Activated B cell treated with CpG ODN at 0.5 μM for 24 hours (primary cell): ENCODE measurements at regions not wholly inside any gene's neighbourhood (a gene's known extent, or its start where the extent isn't known, plus 50 kb on each side); places are given as distances from the start of the nearest gene placed in this dataset.

Experiments
- ATAC-seq: fragments of 200-7000 bp; cut with Tn5 transposase; one replicate; pipeline ENCODE4 v1.10.0; 2021; ENCODE audit warnings: low read depth, mild to moderate bottlenecking, moderate library complexity
- CTCF ChIA-PET: fragments of 350-600 bp; sonication (Branson Sonifier 250); formaldehyde crosslinking; loops from one replicate; lab custom pipeline; 2021; ENCODE audit warnings: antibody characterized with exemption; lab: Charles Lee
- POLR2A ChIA-PET: fragments of 350-600 bp; sonication (Branson Sonifier 250); formaldehyde crosslinking; loops from one replicate; lab custom pipeline; 2021; ENCODE audit warnings: antibody characterized with exemption; lab: Charles Lee
- DNase-seq: peaks from one replicate; pipeline ENCODE4 v3.0.0; 2022
- H3K27ac Mint-ChIP-seq: one replicate; pipeline ENCODE4 v1.8.0; 2020; ENCODE audit warnings: mixed read lengths
- H3K27me3 Mint-ChIP-seq: one replicate; pipeline ENCODE4 v1.8.0; 2021; ENCODE audit warnings: mixed read lengths
- H3K36me3 Mint-ChIP-seq: one replicate; pipeline ENCODE4 v1.8.0; 2021; ENCODE audit warnings: low read depth, mixed read lengths
- H3K4me1 Mint-ChIP-seq: one replicate; pipeline ENCODE4 v1.8.0; 2021; ENCODE audit warnings: mixed read lengths
- H3K4me3 Mint-ChIP-seq: one replicate; pipeline ENCODE4 v1.8.0; 2020; ENCODE audit warnings: mild to moderate bottlenecking, mixed read lengths
- H3K9me3 Mint-ChIP-seq: one replicate; pipeline ENCODE4 v1.8.0; 2020; ENCODE audit warnings: mixed read lengths
- CTCF ChIP-seq: fragments of 200-600 bp; IDR thresholded peaks from one replicate; pipeline ENCODE4 v1.8.0; 2022; ENCODE audit warnings: antibody characterized with exemption, mild to moderate bottlenecking
- intact Hi-C: fragments of 100-400 bp; cut with micrococcal nuclease; formaldehyde crosslinking; loops from one replicate; pipeline ENCODE4 v1.15.1; 2024

- H3K27me3 Mint-ChIP-seq = peaks cover 4% of the 10 kb centered on the region
- H3K9me3 Mint-ChIP-seq = peaks cover 2% of the 10 kb centered on the region
- DNase-seq = no peak
- no peak for TF ChIP-seq CTCF
- no peak overlapping the region for H3K27ac Mint-ChIP-seq
- intact Hi-C loops = no loop called here
- H3K4me3 Mint-ChIP-seq = no peak overlapping the region
- H3K4me1 Mint-ChIP-seq = no peaks in the 10 kb centered on the region
- CTCF ChIA-PET = no interaction called here
- H3K36me3 Mint-ChIP-seq = no peaks in the 10 kb centered on the region
- ATAC-seq = no peak
- POLR2A ChIA-PET = no interaction called here
Observed at GRCh38 chr16:9363520-9363919, 272.1 kb downstream of the HAPSTR1 start.

GRCh38 chr16:9364721-9365369, 273.4 kb downstream of the HAPSTR1 start:
- Mint-ChIP-seq H3K27ac (no peak overlapping the region), H3K36me3 (no peaks in the 10 kb centered on the region), H3K9me3 (peaks cover 2% of the 10 kb centered on the region), H3K4me3 (no peak overlapping the region), H3K27me3 (peaks cover 2% of the 10 kb centered on the region), H3K4me1 (no peaks in the 10 kb centered on the region)
- ATAC-seq = no peak
- POLR2A ChIA-PET = no interaction called here
- DNase-seq = no peak
- CTCF ChIA-PET = no interaction called here
- intact Hi-C loops = no loop called here
- no peak for TF ChIP-seq CTCF

GRCh38 chr16:9365370-9365728, 273.9 kb downstream of the HAPSTR1 start:
- DNase-seq (no peak), ATAC-seq (no peak)
- ChIA-PET CTCF (no interaction called here), POLR2A (no interaction called here)
- no peaks in the 10 kb centered on the region for H3K36me3 Mint-ChIP-seq
- no peak overlapping the region for H3K4me3 Mint-ChIP-seq
- peaks cover 2% of the 10 kb centered on the region for H3K9me3 Mint-ChIP-seq
- TF ChIP-seq CTCF = no peak
- intact Hi-C loops = no loop called here
- H3K27me3 Mint-ChIP-seq = peaks cover 2% of the 10 kb centered on the region
- no peaks in the 10 kb centered on the region for H3K4me1 Mint-ChIP-seq
- no peak overlapping the region for H3K27ac Mint-ChIP-seq

- Mint-ChIP-seq H3K27ac (no peak overlapping the region), H3K36me3 (no peaks in the 10 kb centered on the region), H3K27me3 (peaks cover 2% of the 10 kb centered on the region), H3K4me1 (no peaks in the 10 kb centered on the region), H3K9me3 (peaks cover 2% of the 10 kb centered on the region), H3K4me3 (no peak overlapping the region)
- DNase-seq (no peak), ATAC-seq (no peak)
- ChIA-PET CTCF (no interaction called here), POLR2A (no interaction called here)
- intact Hi-C loops = no loop called here
- TF ChIP-seq CTCF = no peak
Observed at GRCh38 chr16:9366048-9366969, 274.9 kb downstream of the HAPSTR1 start.

- no peaks in the 10 kb centered on the region for H3K4me1 Mint-ChIP-seq
- intact Hi-C loops = no loop called here
- H3K4me3 Mint-ChIP-seq = no peak overlapping the region
Observed at GRCh38 chr16:9370061-9370491, 278.6 kb downstream of the HAPSTR1 start.

More at GRCh38 chr16:9370061-9370491, 278.6 kb downstream of the HAPSTR1 start:
- TF ChIP-seq CTCF = no peak
- H3K9me3 Mint-ChIP-seq = peaks cover 2% of the 10 kb centered on the region
- H3K27me3 Mint-ChIP-seq = peaks cover 2% of the 10 kb centered on the region
- no peaks in the 10 kb centered on the region for H3K36me3 Mint-ChIP-seq
- ATAC-seq = no peak
- ChIA-PET POLR2A (no interaction called here), CTCF (no interaction called here)
- DNase-seq = no peak
- H3K27ac Mint-ChIP-seq = no peak overlapping the region
